ENCODE measurements at regions not wholly inside any gene's neighbourhood (a gene's known extent, or its start where the extent isn't known, plus 50 kb on each side); places are given as distances from the start of the nearest gene placed in this dataset.

DNA sequence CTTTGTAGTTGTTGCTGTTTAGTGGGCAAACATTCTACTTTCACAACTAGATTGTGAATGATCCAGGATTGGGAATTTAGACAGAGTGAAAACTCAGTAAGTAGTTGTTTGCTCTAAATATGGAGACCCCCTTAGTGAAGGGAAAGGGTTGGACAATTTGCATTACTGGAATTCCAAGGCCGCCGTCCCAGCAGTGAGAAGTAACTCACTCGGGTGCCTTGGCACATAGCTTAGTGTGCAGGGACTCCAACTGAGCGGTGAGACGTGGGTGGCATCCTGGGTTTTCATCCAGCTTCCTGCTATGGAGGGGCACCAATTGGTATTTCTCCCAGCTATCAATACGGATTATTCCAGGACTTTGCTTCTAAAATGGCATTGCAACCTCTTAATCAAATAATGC is 69.7 kb upstream of the FCN1 start:
- Histone ChIP-seq H3K9me3 (no peaks in the 10 kb centered on the region), H3K4me1 (peaks cover under 1% of the 10 kb centered on the region), H3K27ac (no peak overlapping the region), H3K27me3 (peaks cover 11% of the 10 kb centered on the region), H3K36me3 (no peaks in the 10 kb centered on the region), H3K4me3 (no peak overlapping the region)
- TF ChIP-seq EP300 (IDR thresholded peaks at IDR 0.05) (no peak), CTCF (IDR thresholded peaks at IDR 0.05) (no peak), POLR2AphosphoS5 (IDR thresholded peaks at IDR 0.05) (no peak), POLR2A (IDR thresholded peaks at IDR 0.05) (no peak)
- DNase-seq (ENCODE audit: low spot score in 2 of 2) = peak; percentile 20 to 24
- WGBS = 94% methylated on average over 6 of the region's 6 CpGs

- peaks cover 9% of the 10 kb centered on the region for H3K27me3 ChIP-seq
- H3K9me3 ChIP-seq = no peaks in the 10 kb centered on the region
- WGBS = 89% methylated on average over 11 of the region's 16 CpGs
- H3K4me3 ChIP-seq = no peak overlapping the region
- DNase-seq (ENCODE audit: low spot score in 2 of 2) = peak; percentile 40 to 64
- H3K27ac ChIP-seq = no peak overlapping the region
- H3K4me1 ChIP-seq = peaks cover 8% of the 10 kb centered on the region
- H3K36me3 ChIP-seq = no peaks in the 10 kb centered on the region
- TF ChIP-seq POLR2AphosphoS5 (IDR thresholded peaks at IDR 0.05) (no peak), EP300 (IDR thresholded peaks at IDR 0.05) (no peak), CTCF (IDR thresholded peaks at IDR 0.05) (no peak), POLR2A (IDR thresholded peaks at IDR 0.05) (no peak)
These were observed 70.4 kb upstream of the FCN1 start for GRCh38 chr9:134987906-134988700.

DNA sequence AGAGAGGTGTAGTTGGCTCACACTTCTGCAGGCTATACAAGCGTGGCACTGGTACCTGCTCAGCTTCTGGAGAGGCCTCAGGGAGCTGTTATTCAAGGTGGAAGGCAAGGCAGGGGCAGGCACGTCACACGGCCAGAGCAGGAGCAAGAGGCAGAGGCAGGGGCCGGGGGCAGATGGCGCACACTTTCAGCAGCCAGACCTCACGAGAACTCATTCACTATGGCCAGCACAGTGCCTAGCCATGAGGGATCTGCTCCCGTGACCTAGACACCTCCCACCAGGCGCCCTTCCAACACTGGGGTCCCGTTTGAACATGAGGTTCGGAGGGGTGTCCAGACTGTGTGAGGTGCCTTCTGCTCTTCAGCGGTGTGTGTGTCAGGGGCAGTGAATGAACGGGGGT is 71.0 kb upstream of the FCN1 start:
- Histone ChIP-seq H3K9me3 (no peaks in the 10 kb centered on the region), H3K27ac (no peak overlapping the region), H3K4me1 (peaks cover 14% of the 10 kb centered on the region), H3K36me3 (no peaks in the 10 kb centered on the region), H3K4me3 (no peak overlapping the region), H3K27me3 (peaks cover 8% of the 10 kb centered on the region)
- 82% methylated on average over 8 of the region's 12 CpGs for WGBS
- DNase-seq (ENCODE audit: low spot score in 2 of 2) = peak; percentile 48 to 59
- TF ChIP-seq EP300 (IDR thresholded peaks at IDR 0.05) (no peak), POLR2AphosphoS5 (IDR thresholded peaks at IDR 0.05) (no peak)

GRCh38 chr9:134989206-134990065 is 71.7 kb upstream of the FCN1 start:
- DNase-seq (ENCODE audit: low spot score in 2 of 2) = peak; percentile 44 to 72

More at GRCh38 chr9:134989206-134990065, 71.7 kb upstream of the FCN1 start:
- no peaks in the 10 kb centered on the region for H3K9me3 ChIP-seq
- no peak overlapping the region for H3K4me3 ChIP-seq
- H3K27me3 ChIP-seq = peaks cover 13% of the 10 kb centered on the region
- 79% methylated on average over 13 of the region's 23 CpGs for WGBS
- TF ChIP-seq EP300 (IDR thresholded peaks at IDR 0.05) (no peak), POLR2A (IDR thresholded peaks at IDR 0.05) (no peak), CTCF (IDR thresholded peaks at IDR 0.05) (no peak), POLR2AphosphoS5 (IDR thresholded peaks at IDR 0.05) (no peak)
- peaks cover 16% of the 10 kb centered on the region for H3K4me1 ChIP-seq
- no peaks in the 10 kb centered on the region for H3K36me3 ChIP-seq
- H3K27ac ChIP-seq = no peak overlapping the region
